HepG2 (cell line): ENCODE measurements at regions not wholly inside any gene's neighbourhood (a gene's known extent, or its start where the extent isn't known, plus 50 kb on each side); places are given as distances from the start of the nearest gene placed in this dataset.

ENCODE experiments used
- ATAC-seq: fragments of 200-7000 bp; cut with Tn5 transposase; 3 replicates; pipeline ENCODE4 v1.9.1; 2020; ENCODE audit warnings: mild to moderate bottlenecking, moderate library complexity
- BruUV-seq: library from RNA; stranded (reverse); fragments of 400-500 nt; replicated peaks from 2 replicates; lab custom pipeline; 2021; lab: Mats Ljungman, UMichigan
- CTCF ChIA-PET: fragments of 300-600 bp; formaldehyde crosslinking; extraction: SDS; loops from one replicate; lab custom pipeline; 2021; ENCODE audit warnings: low total read pairs, inconsistent platforms, low intra/inter-chr PET ratio; lab: Yijun Ruan, JAX
- POLR2A ChIA-PET: fragments of 350-600 bp; sonication (Branson Sonifier 250); formaldehyde crosslinking; loops from one replicate; lab custom pipeline; 2020; ENCODE audit warnings: antibody characterized with exemption, inconsistent platforms; lab: Yijun Ruan, JAX
- DNase-seq: peaks from one replicate; pipeline ENCODE4 v3.0.0-alpha.2; 2015; ENCODE audit warnings: low spot score
- FAIRE-seq: peaks from 3 replicates; lab custom pipeline; 2011; peaks lifted over from hg19 to GRCh38; lab: Jason Lieb, UNC
- H2AFZ ChIP-seq: one replicate; pipeline ENCODE4 v1.6.1; 2011; ENCODE audit warnings: low read length, inconsistent platforms
- H3K27ac ChIP-seq: fragments of 300-600 bp; 3 replicates; pipeline ENCODE4 v1.8.0; 2011; ENCODE audit warnings: mixed run types, mild to moderate bottlenecking, mixed read lengths, low read length, inconsistent platforms; ENCODE audit not compliant: insufficient read depth; ENCODE audit errors: extremely low read length
- H3K27me3 ChIP-seq, 2 experiments: fragments of 200-600 bp in 1 of 2; 2 replicates in 1 of 2; 3 replicates in 1 of 2; pipeline versions ENCODE4 v1.6.0 to v1.8.0; 2011; ENCODE audit warnings: low read length in 2 of 2, mild to moderate bottlenecking in 2 of 2, moderate library complexity in 2 of 2, inconsistent platforms in 1 of 2; ENCODE audit not compliant: insufficient read depth in 2 of 2, control insufficient read depth in 1 of 2
- H3K36me3 ChIP-seq, 2 experiments: fragments of 200-600 bp in 1 of 2; replicated peaks in 1 of 2; 2 replicates in 1 of 2; 3 replicates in 1 of 2; pipeline versions ENCODE4 v1.5.1 to v1.8.0; 2011; ENCODE audit warnings: low read length in 2 of 2, inconsistent platforms in 1 of 2; ENCODE audit not compliant: insufficient read depth in 2 of 2, control insufficient read depth in 1 of 2
- H3K4me1 ChIP-seq: 2 replicates; pipeline ENCODE4 v1.5.1; 2012; ENCODE audit warnings: low read length, inconsistent platforms; ENCODE audit not compliant: insufficient read depth
- H3K4me2 ChIP-seq: 2 replicates; pipeline ENCODE4 v1.6.0; 2011; ENCODE audit warnings: low read depth, low read length, inconsistent platforms
- H3K4me3 ChIP-seq, 3 experiments: fragments of 200-600 bp in 1 of 3; sonication (generic), shearing (Covaris generic) in 1 of 3; replicated peaks in 1 of 3; 2 replicates each; pipeline ENCODE4 v1.5.1; 2011 to 2016; ENCODE audit warnings: low read length in 3 of 3, inconsistent platforms in 2 of 3, low read depth in 2 of 3, mild to moderate bottlenecking in 2 of 3, control low read depth in 1 of 3, mixed read lengths in 1 of 3; ENCODE audit not compliant: insufficient read depth in 1 of 3
- H3K79me2 ChIP-seq: one replicate; pipeline ENCODE4 v1.6.1; 2011; ENCODE audit warnings: low read length, inconsistent platforms; ENCODE audit not compliant: insufficient read depth
- H3K9ac ChIP-seq: 2 replicates; pipeline ENCODE4 v1.6.0; 2011; ENCODE audit warnings: mild to moderate bottlenecking, low read depth, low read length, inconsistent platforms; ENCODE audit not compliant: insufficient read depth
- H3K9me3 ChIP-seq: 2 replicates; pipeline ENCODE4 v1.5.1; 2012; ENCODE audit warnings: mild to moderate bottlenecking, low read length
- H4K20me1 ChIP-seq: 2 replicates; pipeline ENCODE4 v1.6.0; 2011; ENCODE audit warnings: inconsistent platforms, mild to moderate bottlenecking, low read length, moderate library complexity; ENCODE audit not compliant: insufficient read depth
- ZNF143 ChIP-seq: sonication (generic); formaldehyde crosslinking; IDR thresholded peaks from 2 replicates; pipeline ENCODE4 v1.4.0; 2020; ENCODE audit warnings: missing genetic modification reagents
- in situ Hi-C: cut with HindIII; loops from 2 replicates; pipeline ENCODE4 v1.10.0; 2017; ENCODE audit warnings: low pct_unique_long_range_greater_than_20kb; ENCODE audit not compliant: extremely low pct_ligation_motif_present
- intact Hi-C: fragments of 100-400 bp; cut with micrococcal nuclease; formaldehyde crosslinking; loops from one replicate; pipeline ENCODE4 v1.10.0; 2022; ENCODE audit not compliant: unreplicated experiment
- TF ChIP-seq, protein P1 (sequence below): IDR thresholded peaks from 2 replicates; pipeline ENCODE4 v1.6.1; 2012; ENCODE audit warnings: inconsistent platforms
- TF ChIP-seq, protein P2 (sequence below), 2 experiments: fragments of 450-650 bp in 1 of 2; sonication (generic) in 1 of 2; formaldehyde crosslinking in 1 of 2; IDR thresholded peaks; 2 replicates each; pipeline versions ENCODE4 v1.6.1 to v1.8.0; 2016 to 2022; ENCODE audit warnings: antibody characterized with exemption in 1 of 2, mild to moderate bottlenecking in 1 of 2, missing genetic modification reagents in 1 of 2
- TF ChIP-seq, protein P3 (sequence below): sonication (generic); formaldehyde crosslinking; IDR thresholded peaks from 2 replicates; pipeline ENCODE4 v1.5.0; 2020; ENCODE audit warnings: missing genetic modification reagents
- TF ChIP-seq, protein P4 (sequence below): sonication (generic); formaldehyde crosslinking; IDR thresholded peaks from 2 replicates; pipeline ENCODE4 v1.8.0; 2022; ENCODE audit warnings: missing genetic modification reagents, mild to moderate bottlenecking, moderate library complexity, borderline replicate concordance

GRCh38 chr3:145522179-145522578, 638.8 kb downstream of the PLOD2 start:
- CTCF ChIA-PET, result no interaction called here

More at GRCh38 chr3:145522179-145522578, 638.8 kb downstream of the PLOD2 start:
- Histone ChIP-seq H3K36me3 (no peaks in the 10 kb centered on the region), H3K27me3 (no peaks in the 10 kb centered on the region), H2AFZ (no peak overlapping the region), H3K4me3 (no peak overlapping the region), H3K4me2 (no peak overlapping the region), H3K9ac (no peak overlapping the region), H3K27ac (no peak overlapping the region), H4K20me1 (no peaks in the 10 kb centered on the region), H3K9me3 (no peaks in the 10 kb centered on the region), H3K4me1 (peaks cover 32% of the 10 kb centered on the region), H3K79me2 (no peaks in the 10 kb centered on the region)
- POLR2A ChIA-PET, result no interaction called here
- BruUV-seq, result no TSS peak
- FAIRE-seq (no peak), ATAC-seq (peak; percentile 56), DNase-seq (no peak)
- in situ Hi-C loops (no loop called here), intact Hi-C loops (no loop called here)
- TF ChIP-seq, protein P1, sequence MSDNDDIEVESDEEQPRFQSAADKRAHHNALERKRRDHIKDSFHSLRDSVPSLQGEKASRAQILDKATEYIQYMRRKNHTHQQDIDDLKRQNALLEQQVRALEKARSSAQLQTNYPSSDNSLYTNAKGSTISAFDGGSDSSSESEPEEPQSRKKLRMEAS, result no peak
- TF ChIP-seq, protein P2, sequence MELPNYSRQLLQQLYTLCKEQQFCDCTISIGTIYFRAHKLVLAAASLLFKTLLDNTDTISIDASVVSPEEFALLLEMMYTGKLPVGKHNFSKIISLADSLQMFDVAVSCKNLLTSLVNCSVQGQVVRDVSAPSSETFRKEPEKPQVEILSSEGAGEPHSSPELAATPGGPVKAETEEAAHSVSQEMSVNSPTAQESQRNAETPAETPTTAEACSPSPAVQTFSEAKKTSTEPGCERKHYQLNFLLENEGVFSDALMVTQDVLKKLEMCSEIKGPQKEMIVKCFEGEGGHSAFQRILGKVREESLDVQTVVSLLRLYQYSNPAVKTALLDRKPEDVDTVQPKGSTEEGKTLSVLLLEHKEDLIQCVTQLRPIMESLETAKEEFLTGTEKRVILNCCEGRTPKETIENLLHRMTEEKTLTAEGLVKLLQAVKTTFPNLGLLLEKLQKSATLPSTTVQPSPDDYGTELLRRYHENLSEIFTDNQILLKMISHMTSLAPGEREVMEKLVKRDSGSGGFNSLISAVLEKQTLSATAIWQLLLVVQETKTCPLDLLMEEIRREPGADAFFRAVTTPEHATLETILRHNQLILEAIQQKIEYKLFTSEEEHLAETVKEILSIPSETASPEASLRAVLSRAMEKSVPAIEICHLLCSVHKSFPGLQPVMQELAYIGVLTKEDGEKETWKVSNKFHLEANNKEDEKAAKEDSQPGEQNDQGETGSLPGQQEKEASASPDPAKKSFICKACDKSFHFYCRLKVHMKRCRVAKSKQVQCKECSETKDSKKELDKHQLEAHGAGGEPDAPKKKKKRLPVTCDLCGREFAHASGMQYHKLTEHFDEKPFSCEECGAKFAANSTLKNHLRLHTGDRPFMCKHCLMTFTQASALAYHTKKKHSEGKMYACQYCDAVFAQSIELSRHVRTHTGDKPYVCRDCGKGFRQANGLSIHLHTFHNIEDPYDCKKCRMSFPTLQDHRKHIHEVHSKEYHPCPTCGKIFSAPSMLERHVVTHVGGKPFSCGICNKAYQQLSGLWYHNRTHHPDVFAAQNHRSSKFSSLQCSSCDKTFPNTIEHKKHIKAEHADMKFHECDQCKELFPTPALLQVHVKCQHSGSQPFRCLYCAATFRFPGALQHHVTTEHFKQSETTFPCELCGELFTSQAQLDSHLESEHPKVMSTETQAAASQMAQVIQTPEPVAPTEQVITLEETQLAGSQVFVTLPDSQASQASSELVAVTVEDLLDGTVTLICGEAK (IDR thresholded peaks at IDR 0.05), result no peak
- TF ChIP-seq, protein P2 (CRISPR knock-in tag; IDR thresholded peaks at IDR 0.05), result no peak
- TF ChIP-seq, protein P3, sequence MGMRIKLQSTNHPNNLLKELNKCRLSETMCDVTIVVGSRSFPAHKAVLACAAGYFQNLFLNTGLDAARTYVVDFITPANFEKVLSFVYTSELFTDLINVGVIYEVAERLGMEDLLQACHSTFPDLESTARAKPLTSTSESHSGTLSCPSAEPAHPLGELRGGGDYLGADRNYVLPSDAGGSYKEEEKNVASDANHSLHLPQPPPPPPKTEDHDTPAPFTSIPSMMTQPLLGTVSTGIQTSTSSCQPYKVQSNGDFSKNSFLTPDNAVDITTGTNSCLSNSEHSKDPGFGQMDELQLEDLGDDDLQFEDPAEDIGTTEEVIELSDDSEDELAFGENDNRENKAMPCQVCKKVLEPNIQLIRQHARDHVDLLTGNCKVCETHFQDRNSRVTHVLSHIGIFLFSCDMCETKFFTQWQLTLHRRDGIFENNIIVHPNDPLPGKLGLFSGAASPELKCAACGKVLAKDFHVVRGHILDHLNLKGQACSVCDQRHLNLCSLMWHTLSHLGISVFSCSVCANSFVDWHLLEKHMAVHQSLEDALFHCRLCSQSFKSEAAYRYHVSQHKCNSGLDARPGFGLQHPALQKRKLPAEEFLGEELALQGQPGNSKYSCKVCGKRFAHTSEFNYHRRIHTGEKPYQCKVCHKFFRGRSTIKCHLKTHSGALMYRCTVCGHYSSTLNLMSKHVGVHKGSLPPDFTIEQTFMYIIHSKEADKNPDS, result no peak
- TF ChIP-seq, protein P4, sequence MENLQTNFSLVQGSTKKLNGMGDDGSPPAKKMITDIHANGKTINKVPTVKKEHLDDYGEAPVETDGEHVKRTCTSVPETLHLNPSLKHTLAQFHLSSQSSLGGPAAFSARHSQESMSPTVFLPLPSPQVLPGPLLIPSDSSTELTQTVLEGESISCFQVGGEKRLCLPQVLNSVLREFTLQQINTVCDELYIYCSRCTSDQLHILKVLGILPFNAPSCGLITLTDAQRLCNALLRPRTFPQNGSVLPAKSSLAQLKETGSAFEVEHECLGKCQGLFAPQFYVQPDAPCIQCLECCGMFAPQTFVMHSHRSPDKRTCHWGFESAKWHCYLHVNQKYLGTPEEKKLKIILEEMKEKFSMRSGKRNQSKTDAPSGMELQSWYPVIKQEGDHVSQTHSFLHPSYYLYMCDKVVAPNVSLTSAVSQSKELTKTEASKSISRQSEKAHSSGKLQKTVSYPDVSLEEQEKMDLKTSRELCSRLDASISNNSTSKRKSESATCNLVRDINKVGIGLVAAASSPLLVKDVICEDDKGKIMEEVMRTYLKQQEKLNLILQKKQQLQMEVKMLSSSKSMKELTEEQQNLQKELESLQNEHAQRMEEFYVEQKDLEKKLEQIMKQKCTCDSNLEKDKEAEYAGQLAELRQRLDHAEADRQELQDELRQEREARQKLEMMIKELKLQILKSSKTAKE (CRISPR knock-in tag), result no peak
- TF ChIP-seq ZNF143 (CRISPR knock-in tag), result no peak
